Globus pallidus (tissue), 1 donor: ENCODE measurements at regions not wholly inside any gene's neighbourhood (a gene's known extent, or its start where the extent isn't known, plus 50 kb on each side); places are given as distances from the start of the nearest gene placed in this dataset.
A peak's percentile ranks its signal among the peaks of the same experiment; 100 is the strongest.

Source experiments
- DNase-seq: peaks from one replicate; pipeline ENCODE4 v3.0.0-alpha.2; 2015; ENCODE audit warnings: low spot score

GRCh38 chr4:140316799-140317198 lies 56.6 kb upstream of the SCOC start:
- DNase-seq: no peak

GRCh38 chr4:140315970-140316369 lies 57.5 kb upstream of the SCOC start:
- DNase-seq: no peak

DNA sequence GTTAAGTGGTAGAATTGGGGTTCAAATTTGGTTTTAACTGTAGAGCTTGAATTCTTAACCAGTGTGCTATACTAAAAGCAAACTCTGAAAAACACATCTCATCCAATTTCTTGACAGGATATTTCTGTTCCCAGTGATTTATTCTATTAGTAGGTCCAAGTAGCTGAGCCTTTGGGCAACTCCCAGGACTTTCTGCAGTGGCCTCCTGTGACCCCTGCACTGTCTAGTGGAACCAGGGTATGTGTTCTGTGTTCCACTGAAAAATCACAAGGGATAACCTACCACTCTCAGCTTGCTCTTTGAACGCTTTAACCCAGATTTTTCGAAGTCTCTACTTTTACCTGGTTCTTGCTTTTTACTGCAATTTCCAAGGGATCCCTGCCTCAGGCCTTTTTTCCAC lies 58.0 kb upstream of the SCOC start:
- DNase-seq: no peak

- no peak for DNase-seq
Measured at GRCh38 chr4:140315019-140315418, 58.4 kb upstream of the SCOC start.

DNA sequence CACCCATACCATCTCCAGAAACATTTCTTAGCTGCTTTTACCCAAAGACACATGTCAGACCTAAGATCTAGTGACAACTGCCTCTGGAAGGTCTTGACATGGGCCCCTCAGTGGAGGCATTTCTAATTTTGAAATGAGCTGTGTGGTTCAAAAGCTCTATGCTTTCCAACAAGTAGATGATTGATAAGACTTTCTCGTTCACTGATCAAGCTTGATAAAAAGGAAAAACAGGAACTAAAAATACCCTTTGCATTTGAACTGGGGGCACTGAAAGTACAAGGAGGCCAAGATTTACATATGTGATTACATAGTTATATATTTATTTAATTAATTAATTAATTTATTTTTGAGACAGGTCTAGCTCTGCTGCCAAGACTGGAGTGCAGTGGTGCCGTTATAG lies 61.3 kb upstream of the SCOC start:
- no peak for DNase-seq

DNA sequence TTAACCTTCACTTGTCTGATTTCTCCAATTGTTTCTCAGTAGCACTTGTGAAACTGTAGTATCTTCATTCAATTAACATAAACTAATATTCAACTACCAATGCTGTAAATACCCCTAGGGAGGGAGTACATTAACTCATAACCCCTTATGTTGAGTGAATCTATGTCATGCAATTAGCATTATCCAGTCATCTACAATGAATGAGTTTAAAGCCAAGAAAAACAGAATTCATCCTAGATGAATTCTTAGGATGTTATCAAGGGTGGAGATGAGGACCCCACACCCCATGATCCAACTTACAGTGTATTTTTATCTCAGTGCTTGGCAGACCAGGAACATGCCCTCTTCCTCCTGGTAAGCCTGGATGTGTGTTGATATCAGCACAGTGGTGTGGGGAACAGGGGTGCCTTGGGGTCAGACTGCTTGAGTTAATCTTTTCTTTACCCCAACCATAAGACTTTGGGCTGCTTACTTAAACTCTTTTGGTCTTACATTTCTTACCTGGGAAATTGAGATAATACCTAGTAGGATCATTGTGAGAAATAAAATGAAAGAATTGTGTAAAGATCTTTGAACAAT lies 62.1 kb upstream of the SCOC start:
- no peak for DNase-seq

- DNase-seq: no peak
Measured at GRCh38 chr4:140309124-140309870, 64.1 kb upstream of the SCOC start.

DNA sequence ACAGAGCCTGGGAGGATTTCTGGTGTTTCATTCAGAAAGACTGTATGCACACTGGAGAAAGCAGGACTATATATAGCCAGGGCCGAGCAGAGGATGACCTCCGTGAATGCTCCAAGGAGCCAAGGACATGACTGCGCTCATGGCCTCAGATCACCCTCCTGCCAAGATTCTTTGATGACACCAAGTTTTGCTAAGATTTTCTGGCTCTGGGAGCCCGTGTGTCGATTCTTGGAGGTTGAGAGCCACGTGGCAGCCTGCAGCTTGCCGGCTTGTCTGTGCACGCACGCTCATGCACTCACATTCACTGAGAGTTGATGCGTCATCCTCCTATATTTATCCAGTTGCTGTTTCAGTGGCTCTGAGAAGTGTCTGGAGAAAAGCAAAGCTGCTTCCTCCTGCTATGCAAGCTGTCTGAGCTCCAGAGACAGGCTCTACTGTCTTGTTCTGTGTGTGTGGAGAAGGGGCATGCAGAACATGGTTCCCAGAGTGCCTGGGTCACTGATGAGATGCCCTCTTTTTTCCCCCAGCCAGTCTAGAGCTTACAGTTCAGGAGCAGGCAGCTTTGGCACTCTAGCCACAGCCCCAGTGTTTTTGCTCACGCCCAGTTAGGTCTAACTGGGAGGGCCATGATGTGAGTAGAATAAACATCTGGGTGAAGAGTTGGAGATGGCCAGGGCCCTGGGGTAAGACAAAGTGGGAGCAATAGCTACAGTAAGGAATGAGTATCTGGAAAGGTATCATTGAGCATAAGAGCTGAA lies 64.9 kb upstream of the SCOC start:
- DNase-seq: peak; percentile 29

GRCh38 chr4:140305053-140305452 lies 68.4 kb upstream of the SCOC start:
- no peak for DNase-seq

GRCh38 chr4:140304346-140304745 lies 69.1 kb upstream of the SCOC start:
- DNase-seq: no peak

DNA sequence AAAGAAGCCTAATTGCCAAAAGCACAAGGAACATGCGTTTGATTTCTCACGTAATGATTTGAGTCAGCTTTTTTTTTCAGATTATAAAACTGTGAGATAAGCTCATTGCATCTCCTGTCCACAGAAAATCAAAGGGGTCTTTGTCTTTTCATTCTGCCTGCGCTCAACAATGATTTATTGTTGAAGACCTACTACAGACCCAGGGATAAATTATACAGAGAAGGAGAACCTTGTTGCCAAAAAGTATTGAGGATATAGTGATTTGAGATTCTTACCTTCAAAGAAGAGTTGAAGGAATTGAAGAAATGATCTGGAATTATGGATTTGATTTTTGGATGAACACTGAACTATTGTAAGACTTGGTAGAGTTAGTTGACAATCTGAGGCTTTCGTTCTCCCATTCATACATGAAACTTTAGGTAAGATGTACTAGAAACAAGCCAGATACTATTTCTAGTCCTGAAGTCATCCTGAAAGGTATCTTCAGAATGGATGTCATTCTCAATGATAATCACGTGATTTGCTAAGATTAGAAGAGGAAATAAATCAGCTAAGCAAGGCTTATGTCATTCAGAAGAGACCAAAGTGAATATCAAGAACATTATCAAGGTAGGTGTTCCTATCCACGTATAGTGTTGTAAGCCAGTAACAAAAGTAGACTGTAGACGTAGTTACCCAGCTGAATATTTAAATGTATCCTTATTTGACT lies 71.1 kb upstream of the SCOC start:
- peak; percentile 83 for DNase-seq

GRCh38 chr4:140300271-140300970 lies 73.0 kb upstream of the SCOC start:
- no peak for DNase-seq

- no peak for DNase-seq
Measured at GRCh38 chr4:140298001-140298400, 75.4 kb upstream of the SCOC start.

DNA sequence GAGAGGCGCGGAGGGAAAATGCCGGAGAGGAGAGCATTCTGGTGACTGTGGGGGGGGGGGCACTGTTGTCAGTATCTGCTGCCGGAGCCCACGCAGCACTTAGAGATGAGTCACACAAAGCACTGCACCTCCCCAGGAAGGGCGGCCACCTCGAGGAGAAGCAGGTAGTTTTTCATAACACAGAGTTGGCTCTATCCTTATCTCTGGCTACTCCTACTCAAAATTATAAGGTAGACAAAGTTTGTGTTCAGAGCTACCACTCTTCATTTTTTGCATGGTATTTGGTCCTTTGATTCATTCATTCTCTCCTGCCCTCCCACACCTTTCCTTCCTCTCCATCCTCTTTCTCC lies 76.2 kb upstream of the SCOC start:
- DNase-seq: no peak

DNA sequence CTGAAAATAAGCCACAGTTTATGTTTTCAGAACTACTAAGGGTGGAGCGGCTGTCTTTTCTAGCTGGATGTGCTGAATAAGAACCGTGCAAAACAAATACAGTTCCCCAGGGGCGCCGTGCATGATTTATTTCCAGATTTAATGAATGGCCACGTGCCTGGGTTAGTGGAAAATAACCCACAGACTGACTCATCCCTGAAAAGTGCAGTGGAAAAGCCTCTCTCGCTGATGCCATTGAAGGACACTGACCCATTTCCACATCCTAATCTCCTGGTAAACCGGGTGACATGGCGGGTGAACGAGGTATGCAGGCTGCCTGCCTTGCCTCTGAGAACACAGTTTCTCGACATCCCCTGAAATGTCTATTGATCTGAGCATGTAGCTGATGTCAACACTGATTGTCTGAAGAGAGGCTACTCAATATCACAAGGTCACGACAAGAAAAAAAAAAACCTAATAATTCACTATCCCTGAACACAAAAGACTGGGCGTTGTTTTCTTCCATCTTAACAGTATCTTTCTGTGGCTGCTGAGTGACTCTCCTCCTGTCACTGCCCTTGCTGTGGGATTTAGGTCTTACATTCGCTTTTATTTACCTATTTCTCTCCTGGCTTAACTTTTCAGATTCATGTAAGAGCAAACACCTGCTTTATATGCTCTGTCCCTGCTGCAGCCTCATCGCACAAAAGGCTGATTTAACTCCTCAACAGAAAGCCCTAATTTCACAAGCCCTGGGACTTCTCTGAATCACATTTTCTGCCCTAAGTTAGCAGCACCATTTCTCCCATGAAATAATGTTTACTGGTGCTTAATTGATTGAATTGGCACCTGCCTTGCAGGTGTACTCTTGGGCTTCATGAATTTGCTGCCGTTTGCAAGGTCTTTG lies 76.9 kb upstream of the SCOC start:
- no peak for DNase-seq

DNA sequence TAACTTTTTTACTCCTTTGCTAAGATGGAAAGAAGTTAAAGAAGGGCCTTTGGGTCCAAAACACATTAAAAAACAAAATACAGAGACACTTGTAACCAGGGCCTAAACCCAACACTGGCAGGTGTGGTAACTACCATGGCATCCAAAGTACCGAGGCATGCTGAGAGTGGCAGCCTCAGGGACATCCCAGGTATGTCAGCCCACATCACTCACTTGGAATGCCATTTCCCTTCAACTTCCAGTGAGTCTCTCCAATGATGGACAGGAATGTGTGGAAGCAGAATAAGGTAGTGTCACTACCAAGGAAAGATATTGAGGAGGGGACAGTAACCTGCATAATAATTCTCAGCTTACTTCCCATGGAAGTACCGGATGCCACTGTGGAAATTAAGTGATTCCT lies 79.5 kb upstream of the SCOC start:
- no peak for DNase-seq

- DNase-seq: no peak
Measured at GRCh38 chr4:140291259-140291658, 82.2 kb upstream of the SCOC start.

DNA sequence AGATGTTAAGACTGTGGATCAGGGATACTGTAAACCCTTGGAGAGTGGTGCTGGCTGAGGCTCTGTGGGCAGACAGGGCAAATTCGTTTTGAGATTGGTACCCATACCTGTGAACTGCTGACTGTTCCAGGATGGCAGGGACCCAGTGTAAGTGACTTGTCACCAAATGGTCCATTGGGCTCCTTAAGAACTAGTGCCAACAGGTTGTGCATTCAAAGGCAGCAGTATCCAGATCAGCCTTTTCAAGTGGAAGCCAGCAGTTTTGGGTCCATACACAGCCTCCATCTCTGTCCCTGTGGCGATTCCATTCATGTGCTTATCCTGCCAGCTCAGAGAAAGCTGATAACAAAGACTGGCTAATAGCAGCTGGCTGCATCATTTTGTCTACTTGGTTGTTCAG lies 84.0 kb upstream of the SCOC start:
- no peak for DNase-seq

GRCh38 chr4:140286456-140286855 lies 87.0 kb upstream of the SCOC start:
- no peak for DNase-seq

- no peak for DNase-seq
Measured at GRCh38 chr4:140284456-140284855, 89.0 kb upstream of the SCOC start.
